GM12892 (cell line): ENCODE measurements at regions not wholly inside any gene's neighbourhood (a gene's known extent, or its start where the extent isn't known, plus 50 kb on each side); places are given as distances from the start of the nearest gene placed in this dataset.

Experiments
- POLR2A ChIP-seq: IDR thresholded peaks from 2 replicates; pipeline ENCODE4 v1.6.1; 2011; ENCODE audit warnings: low read depth, low read length, control low read depth
- POLR2AphosphoS5 ChIP-seq: IDR thresholded peaks from 2 replicates; pipeline ENCODE4 v1.6.1; 2011; ENCODE audit warnings: low read depth, low read length, control low read depth
- TAF1 ChIP-seq: IDR thresholded peaks from 2 replicates; pipeline ENCODE4 v1.6.1; 2011; ENCODE audit warnings: low read depth, mild to moderate bottlenecking, control low read depth, low read length, borderline replicate concordance

GRCh38 chr12:42024495-42024830 lies 120.2 kb downstream of the GXYLT1 start:
- TF ChIP-seq POLR2A (no peak), POLR2AphosphoS5 (no peak), TAF1 (no peak)
